HG03571 (cell line): ENCODE measurements at regions not wholly inside any gene's neighbourhood (a gene's known extent, or its start where the extent isn't known, plus 50 kb on each side); places are given as distances from the start of the nearest gene placed in this dataset.

ENCODE experiments used
- ATAC-seq: cut with Tn5 transposase; IDR thresholded peaks from one replicate; pipeline ENCODE4 v1.9.1; 2021; ENCODE audit not compliant: unreplicated experiment

DNA sequence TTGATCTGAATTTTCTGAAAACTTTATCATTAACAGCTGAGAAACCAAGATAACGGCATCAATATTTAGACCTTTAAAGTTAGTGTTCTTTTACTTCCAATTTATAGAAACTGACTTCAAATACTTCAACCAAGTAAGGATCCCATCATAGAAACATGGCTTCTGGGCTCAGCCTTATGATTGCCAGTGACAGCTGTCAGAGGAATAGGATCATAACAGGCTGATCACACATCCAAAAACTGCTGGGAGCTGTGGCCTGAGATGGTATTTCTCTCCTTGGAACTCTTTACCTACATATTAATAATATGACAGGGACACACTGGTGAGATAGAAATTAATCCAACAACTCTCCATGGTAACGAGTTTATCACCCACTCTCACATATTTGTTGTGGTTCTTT, 448.3 kb upstream of the NMUR2 start:
- no peak for ATAC-seq

DNA sequence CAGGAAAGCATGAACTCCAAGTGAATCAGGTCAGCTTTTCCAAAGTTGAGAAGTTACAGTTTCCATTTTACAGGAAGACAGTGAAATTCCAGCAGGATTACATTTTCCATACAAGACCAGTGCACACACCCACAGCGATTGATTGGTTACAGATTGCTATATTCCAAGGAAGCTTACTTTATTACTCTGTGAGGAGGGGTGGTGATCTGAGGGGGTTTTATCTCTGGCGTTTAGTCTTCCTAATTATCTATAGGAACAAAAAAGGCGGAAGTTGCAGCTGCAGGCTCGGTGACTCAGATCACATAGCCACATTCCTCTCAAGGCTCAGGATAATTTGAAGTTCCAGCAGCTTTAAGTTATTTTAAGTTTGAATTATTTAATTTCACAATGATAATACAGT, 450.4 kb upstream of the NMUR2 start:
- no peak for ATAC-seq

DNA sequence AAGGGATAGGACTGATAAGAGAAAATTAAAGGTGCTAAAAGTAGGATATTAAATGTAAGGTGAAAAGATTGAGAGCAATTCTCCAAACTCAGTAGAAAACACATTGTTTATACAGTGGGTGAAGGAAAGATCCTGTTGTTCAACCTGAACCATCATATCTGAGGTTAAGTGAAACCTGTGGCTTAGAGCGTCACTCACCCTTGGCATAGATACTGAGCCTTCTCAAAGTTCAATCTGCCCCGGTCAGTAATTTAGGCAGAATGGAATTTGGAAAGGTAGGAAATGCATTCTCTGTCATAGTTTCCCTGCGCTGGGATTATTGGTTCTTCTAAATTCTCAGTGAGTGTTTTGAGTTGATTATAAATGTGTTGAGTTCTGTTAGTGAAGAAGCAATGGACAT, 456.2 kb upstream of the NMUR2 start:
- ATAC-seq = no peak

DNA sequence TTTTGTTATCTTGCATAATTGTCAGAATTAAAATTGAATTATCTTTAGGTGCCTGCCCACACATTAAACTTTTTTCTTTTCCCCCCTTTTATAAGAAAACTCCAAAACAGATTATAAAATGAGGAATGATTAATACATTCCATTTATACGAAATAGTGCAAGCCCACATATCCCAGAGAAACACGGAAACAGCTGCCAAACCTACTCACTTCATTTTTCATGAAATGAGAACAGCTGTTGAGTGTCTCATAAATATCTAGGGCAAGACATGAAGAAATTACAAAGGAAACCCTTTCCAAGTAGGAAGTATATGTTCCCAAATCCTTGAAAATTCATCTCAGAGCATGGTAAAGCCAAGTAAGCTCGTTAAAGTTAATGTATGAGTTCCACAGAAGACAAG, 459.4 kb upstream of the NMUR2 start:
- ATAC-seq = no peak

DNA sequence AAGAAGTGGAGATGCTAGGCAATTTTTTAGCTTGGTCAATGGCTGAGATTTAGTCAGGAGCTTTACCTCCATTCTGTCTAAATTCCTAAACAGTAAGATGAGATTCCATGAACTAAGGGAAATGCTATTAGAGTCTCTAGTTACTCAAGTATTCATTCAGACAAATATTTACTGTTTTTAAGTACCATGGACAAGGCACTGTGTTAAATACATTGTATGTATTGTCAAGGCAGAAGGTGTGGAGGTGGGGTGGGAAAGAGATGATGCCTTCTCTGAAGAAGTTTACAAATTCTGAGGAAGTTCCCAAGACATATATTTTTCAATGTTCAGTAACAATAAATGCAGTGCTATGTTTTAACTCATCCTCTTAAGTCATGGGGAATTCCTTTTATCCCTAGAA, 459.9 kb upstream of the NMUR2 start:
- ATAC-seq = no peak

DNA sequence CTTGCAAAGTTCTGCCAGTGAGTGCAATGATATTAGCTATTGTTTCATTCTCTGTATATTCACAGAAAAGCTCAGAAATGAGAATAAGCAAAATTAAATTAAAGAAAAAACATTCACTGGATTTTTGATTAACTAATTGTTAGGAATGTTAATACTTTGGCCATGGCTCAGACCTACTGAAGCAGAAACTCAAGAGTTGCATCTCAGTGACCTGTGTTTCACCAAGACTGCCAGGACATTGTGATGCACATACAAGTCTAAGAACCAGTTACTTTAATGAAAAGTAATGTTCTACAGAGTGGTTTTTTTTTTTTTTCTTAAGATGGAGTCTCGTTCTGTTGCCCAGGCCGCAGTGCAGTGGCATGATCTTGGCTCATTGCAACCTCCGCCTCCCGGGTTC, 464.9 kb upstream of the NMUR2 start:
- no peak for ATAC-seq

DNA sequence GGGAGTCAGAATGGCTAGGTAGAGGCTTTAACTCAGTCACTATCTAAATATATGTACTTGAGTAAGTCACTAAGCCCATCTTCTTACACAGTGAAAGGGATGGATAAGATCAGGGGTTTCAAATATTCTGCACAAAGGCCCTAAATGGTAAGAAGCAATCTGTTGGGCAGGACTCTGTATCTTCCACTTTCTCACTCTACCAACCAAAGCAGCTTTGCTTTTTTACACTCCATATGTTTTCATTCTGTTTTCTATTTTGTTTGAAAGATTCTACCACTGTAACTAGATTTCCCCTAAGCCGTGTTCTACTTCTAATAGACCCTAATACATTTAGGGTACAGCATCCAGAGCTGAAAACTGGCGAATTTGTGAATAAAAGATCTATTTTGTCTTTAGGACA, 477.5 kb upstream of the NMUR2 start:
- no peak for ATAC-seq

DNA sequence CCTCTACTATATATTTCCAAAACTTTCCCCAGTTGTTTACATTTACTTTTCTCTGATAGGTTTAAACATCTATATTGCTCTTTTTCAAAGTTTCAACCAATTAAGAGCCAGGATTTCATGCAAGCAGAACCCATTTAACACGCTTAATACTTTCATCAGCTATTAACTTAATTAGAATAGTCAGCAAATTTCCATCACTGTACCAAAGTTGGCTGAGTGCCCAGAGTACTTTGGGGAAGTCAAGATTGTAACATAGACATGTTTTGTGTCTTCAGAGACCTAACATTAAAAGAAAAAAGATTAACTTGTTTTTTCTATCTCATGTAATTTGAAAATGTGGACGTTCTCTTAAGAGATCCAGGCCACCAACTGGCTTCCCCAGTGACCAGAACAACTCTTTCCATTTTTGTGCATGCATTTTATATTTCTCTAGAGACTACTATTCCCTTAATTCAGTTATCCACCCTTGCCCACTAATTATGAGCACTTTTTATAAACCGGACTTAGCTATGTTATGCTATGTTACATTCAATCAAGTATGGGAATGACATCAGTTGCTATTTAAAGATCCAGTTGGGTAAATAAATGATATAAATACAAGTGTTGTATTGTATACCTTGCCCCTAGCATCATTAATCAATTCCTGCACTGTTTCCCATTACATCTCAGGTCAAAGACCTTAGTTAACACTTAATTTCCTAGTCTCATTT, 478.1 kb upstream of the NMUR2 start:
- no peak for ATAC-seq

DNA sequence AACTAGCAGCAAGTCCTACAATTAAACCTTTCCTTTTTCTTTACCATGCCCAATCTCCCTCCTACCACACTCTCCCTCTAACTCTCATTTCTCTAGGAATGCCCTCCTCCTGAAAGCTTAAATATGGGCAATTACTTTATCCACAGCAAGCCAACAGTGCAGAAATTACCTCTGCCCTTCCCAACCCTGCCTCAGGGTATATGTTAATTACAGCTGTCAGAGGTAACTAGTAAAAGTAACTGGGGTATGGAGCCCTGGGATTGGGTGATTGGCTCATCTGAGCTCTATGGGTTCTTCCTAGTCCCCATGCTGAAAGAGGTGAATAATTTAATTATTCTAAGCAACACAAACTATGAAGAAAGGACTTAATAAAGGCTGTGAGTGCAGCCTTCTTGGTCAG, 478.9 kb upstream of the NMUR2 start:
- no peak for ATAC-seq

DNA sequence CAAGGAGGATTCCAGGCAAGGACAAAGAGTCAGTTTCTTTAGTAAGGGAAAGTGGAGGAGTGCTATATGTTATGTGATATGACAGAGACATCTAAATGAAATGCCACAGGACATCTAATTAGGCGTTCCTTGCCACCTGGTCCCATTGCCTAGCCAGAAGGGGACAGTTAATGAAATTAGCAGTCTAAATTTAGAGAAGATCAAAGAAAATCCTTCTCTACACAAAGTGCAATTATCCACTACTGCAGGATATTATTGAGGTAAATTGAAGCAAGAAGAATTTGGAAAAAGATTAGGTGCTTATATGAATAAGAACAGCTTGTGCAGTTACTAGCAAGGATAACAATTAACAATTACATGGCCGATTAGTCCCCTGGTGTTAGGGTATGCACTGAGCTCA, 495.3 kb upstream of the NMUR2 start:
- ATAC-seq = no peak

DNA sequence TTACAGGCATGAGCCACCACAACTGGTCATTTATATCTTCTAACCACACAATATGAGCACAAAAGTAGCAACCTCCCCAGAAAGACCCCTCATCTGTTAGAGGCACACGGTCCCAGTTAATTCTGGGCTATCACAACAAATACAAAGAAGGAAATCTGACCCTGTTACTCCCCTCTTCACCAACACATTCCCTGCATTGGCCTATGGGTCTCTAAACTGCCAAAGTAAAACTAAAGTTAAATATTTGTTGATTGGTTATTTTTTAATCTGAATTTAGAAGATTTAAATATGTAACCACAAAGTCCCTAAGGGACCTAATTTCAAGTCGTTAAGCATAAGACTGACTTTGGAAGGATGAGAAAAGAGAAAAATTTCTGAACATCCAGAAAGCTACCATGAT, 496.7 kb upstream of the NMUR2 start:
- ATAC-seq = no peak

DNA sequence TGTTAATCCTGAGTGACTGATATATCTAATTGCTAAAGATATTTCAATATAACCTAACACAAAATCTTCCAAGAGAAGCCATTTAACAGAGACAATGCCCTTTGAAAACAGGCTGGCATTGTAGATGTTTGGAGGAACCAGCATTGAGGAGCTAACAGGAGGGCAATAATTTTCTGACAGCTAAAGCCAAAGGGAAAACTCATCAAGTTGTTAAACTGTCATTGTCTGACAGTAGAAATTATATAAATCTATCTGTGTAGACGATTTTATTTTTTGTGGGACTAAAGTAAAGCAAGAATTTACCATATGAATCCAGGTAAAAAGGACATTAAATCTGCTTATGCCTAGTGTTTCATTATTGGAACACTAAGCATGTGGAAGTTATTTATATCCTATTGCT, 500.2 kb upstream of the NMUR2 start:
- no peak for ATAC-seq

DNA sequence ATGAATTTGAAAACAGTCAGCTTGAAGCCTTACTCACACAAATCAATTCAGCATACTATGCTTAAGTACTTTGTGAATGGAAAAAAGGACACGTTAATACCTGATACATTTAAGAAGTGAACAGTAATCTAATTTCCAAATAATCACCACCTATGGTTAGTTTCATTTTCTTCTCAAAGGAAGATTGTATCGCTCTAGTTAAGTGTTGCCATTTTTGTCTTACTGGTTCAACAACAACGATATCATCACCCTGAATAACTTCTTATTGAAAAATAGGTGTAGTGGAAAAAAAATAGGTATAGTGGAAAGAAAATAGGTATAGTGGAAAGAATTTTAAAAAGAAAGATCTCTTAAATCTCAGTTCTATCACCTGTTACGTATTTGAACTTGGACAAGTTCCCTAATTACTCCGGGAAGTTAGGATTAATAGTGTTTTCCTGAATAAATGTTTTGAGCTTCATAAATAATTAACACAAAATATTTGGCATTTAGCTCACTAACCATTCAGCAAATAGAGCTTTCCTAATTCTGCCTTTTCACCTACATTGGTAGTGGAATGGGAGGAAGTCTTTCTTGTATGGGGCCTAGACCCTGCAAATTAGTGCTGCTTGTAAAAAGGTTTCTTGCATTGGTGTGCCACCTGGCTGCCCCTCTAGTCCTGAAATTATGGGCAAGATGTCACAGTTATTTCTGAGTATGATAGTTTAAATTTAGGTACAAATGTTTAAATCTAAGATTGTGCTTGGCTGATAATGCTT, 502.6 kb upstream of the NMUR2 start:
- ATAC-seq = no peak

DNA sequence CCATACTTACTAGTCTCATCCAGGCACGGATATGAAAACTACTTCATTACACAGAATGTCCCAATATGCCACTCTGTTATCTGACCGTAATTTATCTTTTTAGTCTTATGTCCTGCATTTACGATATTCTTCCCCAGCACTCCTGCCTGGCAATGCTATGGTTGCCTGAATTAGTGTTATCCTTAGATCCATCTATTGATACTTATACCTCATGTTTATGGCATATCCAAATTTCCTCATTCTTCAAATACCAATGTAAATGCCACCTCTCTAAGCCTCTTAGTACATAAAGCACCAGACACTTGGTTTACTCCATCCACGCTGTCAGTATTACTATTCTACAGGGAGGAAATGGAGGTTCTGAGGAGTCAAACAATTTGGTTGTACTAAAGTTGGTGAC, 507.8 kb upstream of the NMUR2 start:
- no peak for ATAC-seq

DNA sequence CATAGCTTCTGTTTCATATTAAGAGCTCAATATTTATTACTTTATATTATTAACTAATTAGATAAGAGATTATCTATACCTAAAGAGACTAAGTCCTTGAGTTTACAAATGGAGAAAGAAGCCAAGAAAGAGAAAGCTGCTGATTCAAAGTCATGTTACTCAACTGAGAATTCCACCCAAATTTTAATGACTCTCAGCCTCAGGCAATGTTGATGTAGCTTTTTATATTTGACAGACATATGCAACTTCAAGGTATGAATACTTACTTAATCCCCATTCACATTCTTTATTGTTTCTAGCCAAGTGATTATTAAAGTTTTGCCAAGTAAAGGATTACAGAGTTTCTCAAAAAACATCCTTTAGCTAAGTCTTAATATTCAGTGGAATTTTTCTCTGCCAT, 527.5 kb upstream of the NMUR2 start:
- no peak for ATAC-seq

DNA sequence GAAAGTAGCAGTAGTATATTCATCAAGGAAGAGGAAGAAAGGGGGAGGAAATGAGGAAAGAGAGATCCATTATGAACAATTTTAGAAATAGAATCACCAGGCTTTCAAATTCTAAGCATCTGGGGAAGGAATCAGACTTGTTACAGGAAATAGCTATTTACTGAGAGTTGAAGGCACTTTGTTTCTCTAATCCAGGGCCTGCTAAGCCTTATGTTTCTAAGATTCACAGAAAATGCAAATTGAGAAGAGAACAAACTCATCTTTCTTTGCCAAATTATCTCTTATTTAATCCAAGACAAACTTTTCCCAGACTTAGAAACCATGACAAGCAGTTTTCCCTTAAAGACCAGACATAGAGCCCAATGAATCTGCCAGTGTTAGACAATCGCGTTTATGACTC, 528.0 kb upstream of the NMUR2 start:
- ATAC-seq = no peak

DNA sequence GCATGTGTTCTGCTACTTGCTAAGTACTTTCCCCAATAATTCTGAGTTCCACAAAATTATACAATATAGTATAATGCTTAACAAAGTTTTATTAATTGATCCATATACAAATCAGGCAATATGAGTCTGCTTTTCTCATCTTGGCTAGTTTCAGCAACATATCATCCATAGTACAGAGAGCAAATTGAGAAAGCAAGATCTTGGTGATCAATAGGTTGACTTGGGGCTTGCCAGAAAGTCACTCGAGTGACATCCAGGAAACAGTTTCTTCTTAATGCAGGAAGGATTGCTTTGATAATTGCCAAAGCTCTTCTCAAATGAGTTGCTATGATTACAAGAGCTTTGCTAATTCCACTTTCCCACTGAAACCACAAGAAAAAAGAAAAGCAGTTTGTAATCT, 533.6 kb upstream of the NMUR2 start:
- no peak for ATAC-seq

DNA sequence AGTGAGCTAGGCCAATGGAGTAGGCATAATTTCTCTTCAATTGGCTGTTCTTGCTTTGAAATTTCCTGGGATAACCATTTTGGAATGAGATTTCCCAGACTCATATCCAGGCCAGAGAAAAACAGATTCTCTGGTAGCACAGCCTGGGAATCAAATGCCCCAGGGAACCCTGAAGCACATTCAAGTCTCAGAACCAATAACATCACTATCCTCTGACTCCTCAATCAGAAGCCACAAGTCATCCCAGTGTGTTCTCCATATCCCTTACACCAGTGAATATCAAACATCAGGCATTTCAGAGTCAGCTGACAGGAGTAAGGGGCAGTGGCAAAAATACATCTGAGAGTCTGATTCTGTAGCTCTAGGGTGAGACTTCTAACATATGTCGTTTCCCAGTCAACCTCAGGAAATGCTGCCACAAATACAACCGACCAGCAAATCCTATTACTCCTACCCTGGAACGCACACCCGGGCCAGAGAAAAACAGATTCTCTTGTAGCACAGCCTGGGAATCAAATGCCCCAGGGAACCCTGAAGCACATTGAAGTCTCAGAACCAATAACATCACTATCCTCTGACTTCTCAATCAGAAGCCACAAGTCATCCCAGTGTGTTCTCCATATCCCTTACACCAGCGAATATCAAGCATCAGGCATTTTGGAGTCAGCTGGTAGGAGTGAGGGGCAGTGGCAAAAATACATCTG, 537.7 kb upstream of the NMUR2 start:
- ATAC-seq = no peak

DNA sequence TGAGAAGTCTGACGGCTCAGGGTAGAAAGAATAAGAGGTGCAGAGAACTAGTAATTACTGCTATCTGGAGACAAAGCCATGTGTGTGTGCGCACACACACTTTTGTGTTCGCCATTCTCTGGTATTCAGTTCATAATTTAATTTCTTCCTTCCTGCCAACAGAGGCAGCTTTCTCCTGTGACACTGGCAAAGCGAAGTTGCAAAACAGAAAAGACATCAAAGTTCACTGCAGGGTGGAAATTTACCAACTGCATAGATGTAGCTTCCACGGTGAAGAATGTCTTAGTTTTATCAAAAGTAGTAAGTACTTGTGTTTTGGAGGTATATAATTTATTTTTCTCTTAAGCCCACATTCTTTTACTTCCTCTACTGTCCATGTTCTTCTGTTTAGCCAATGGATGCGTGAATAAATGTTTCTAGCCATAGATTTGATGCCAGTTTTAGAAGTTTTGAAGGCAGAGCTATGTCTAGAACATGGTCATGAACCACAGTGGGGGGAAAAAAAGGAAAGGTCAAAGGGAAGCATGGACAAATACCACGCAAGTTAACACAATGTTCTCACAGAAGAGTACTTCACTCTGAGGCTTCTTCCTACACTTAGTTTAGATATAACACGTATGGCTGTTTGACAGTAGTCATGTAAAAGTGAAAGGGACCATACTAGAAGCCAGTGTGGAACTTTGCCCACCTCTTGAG, 536.5 kb upstream of the GRIA1 start:
- no peak for ATAC-seq

DNA sequence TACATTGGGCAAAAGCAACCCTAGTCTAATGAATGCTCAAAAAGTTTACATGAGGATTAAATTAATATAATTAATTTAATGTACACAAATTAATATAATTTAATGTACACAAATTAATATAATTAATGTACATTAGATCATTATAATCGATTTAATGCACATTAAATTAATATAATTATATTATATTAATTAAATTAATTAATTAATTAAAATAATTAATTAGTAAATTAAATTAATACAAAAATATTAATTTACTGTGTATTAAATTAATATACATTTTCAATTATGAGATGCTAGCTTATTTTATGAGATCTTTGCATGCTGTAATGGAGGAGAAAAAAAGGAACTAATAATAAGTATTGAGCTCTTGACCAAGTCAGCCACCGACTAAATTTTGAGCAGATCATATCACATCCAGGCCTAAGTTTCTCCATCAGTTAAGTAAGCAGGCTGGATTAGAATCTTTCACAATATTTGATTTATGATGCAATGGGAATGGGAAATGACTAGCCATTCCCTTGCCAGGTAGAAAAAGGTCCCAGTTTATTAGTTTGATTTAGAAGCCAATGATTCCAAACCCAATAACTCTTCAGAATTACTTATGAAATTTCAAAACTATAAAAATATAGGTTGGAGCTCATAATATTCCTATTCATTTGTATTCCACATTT, 533.4 kb upstream of the GRIA1 start:
- no peak for ATAC-seq
